ENCODE measurements at regions not wholly inside any gene's neighbourhood (a gene's known extent, or its start where the extent isn't known, plus 50 kb on each side); places are given as distances from the start of the nearest gene placed in this dataset.

DNA sequence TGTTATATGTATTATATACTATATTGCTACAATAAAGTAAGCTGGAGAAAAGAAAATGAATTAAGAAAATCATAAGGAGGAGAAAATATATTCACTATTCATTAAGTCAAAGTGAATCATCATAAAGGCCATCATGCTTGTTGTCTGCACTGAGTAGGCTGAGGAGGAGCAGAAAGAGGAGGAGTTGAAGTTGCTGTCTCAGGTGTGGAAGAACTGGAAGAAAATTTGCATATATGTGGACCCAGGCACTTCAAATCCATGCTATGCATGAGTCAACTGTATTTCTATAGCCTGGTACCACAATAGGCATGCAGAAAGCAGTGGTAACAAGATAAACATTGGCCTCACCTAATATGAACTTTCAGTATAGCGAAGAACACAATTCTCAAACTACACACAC is 135.9 kb upstream of the SGCG start:
- TF ChIP-seq KDM5A (IDR thresholded peaks at IDR 0.05; ENCODE audit: low read length): no peak
- no peak for TF ChIP-seq SIX5 (IDR thresholded peaks at IDR 0.05; ENCODE audit: low read depth, low read length)
- TF ChIP-seq, protein P1, sequence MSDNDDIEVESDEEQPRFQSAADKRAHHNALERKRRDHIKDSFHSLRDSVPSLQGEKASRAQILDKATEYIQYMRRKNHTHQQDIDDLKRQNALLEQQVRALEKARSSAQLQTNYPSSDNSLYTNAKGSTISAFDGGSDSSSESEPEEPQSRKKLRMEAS (IDR thresholded peaks at IDR 0.05): no peak
- no peak for TF ChIP-seq RAD21 (IDR thresholded peaks at IDR 0.05 in 1 of 2, conservative IDR thresholded peaks at IDR 0.05 in 1 of 2; ENCODE audit: low read depth in 2 of 2, low read length in 2 of 2)
- no peak for TF ChIP-seq YY1 (IDR thresholded peaks at IDR 0.05; ENCODE audit: low read depth, low read length)
- TF ChIP-seq SUZ12 (IDR thresholded peaks at IDR 0.05; ENCODE audit: low read length): no peak
- TF ChIP-seq, protein P2, sequence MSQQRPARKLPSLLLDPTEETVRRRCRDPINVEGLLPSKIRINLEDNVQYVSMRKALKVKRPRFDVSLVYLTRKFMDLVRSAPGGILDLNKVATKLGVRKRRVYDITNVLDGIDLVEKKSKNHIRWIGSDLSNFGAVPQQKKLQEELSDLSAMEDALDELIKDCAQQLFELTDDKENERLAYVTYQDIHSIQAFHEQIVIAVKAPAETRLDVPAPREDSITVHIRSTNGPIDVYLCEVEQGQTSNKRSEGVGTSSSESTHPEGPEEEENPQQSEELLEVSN (IDR thresholded peaks at IDR 0.05): no peak
- no peak for TF ChIP-seq CEBPB (IDR thresholded peaks at IDR 0.05; ENCODE audit: low read depth, low read length)
- TF ChIP-seq RBBP5 (IDR thresholded peaks at IDR 0.05; ENCODE audit: borderline replicate concordance, low read depth, low read length): no peak
- TF ChIP-seq ASH2L (IDR thresholded peaks at IDR 0.05; ENCODE audit: low read length): no peak
- TF ChIP-seq HDAC6 (IDR thresholded peaks at IDR 0.05; ENCODE audit: low read depth, low read length): no peak
- TF ChIP-seq JUN (IDR thresholded peaks at IDR 0.05; ENCODE audit: low read depth, low read length): no peak
- Histone ChIP-seq H4K91ac (replicated peaks; ENCODE audit: insufficient read length, low read length) (no peak overlapping the region), H3K4me2 (ENCODE audit: insufficient read depth in 1 of 2, low read depth in 2 of 2, low read length in 2 of 2) (no peak overlapping the region), H3K23me2 (ENCODE audit: low read depth, low read length) (no peaks in the 10 kb centered on the region), H3K56ac (replicated peaks; ENCODE audit: insufficient read length, low read depth, low read length) (no peak overlapping the region), H2BK5ac (ENCODE audit: low read depth, low read length) (no peak overlapping the region), H3K4me1 (replicated peaks in 1 of 4; ENCODE audit: control insufficient read depth in 3 of 4, insufficient read depth in 4 of 4, low read length in 3 of 4) (no peaks in the 10 kb centered on the region), H4K5ac (ENCODE audit: insufficient read length, low read depth, low read length) (no peak overlapping the region), H2BK15ac (ENCODE audit: low read length) (no peak overlapping the region), H3K79me1 (ENCODE audit: low read depth, low read length) (no peaks in the 10 kb centered on the region), H3K4ac (replicated peaks; ENCODE audit: insufficient read length, low read depth, low read length) (no peak overlapping the region), H3K9me3 (ENCODE audit: insufficient read depth in 2 of 2, low read depth in 1 of 2, low read length in 1 of 2) (no peaks in the 10 kb centered on the region), H2AFZ (ENCODE audit: low read length) (no peak overlapping the region), H3K18ac (ENCODE audit: extremely low read depth, low read length) (no peak overlapping the region), H3K9ac (replicated peaks in 1 of 4; ENCODE audit: extremely low read depth in 1 of 4, low read depth in 3 of 4, low read length in 3 of 4) (no peak overlapping the region), H3K4me3 (ENCODE audit: extremely low read depth in 1 of 4, insufficient read depth in 2 of 4, low read depth in 3 of 4, low read length in 4 of 4) (no peak overlapping the region), H2BK120ac (replicated peaks; ENCODE audit: low read depth, low read length) (no peak overlapping the region), H2AK5ac (ENCODE audit: low read depth, low read length) (no peak overlapping the region), H4K8ac (ENCODE audit: extremely low read depth, insufficient read depth, low read length) (no peak overlapping the region), H3K23ac (ENCODE audit: insufficient read length) (no peak overlapping the region), H3K27me3 (replicated peaks in 1 of 4; ENCODE audit: control insufficient read depth in 3 of 4, extremely low read depth in 1 of 4, insufficient read depth in 3 of 4, low read length in 3 of 4) (no peaks in the 10 kb centered on the region), H4K20me1 (replicated peaks in 1 of 2; ENCODE audit: control insufficient read depth in 1 of 2, insufficient read depth in 2 of 2, low read length in 2 of 2) (no peaks in the 10 kb centered on the region), H2BK20ac (ENCODE audit: low read length) (no peak overlapping the region), H3K79me2 (ENCODE audit: control insufficient read depth in 1 of 2, insufficient read depth in 2 of 2, low read length in 2 of 2) (no peaks in the 10 kb centered on the region), H3K36me3 (ENCODE audit: control insufficient read depth in 2 of 4, insufficient read depth in 4 of 4, low read length in 3 of 4) (no peaks in the 10 kb centered on the region), H3K27ac (ENCODE audit: low read depth, low read length) (no peak overlapping the region), H2BK12ac (ENCODE audit: low read depth, low read length) (no peak overlapping the region), H3K14ac (ENCODE audit: insufficient read length) (no peak overlapping the region)
- CTCF ChIA-PET (ENCODE audit: partially characterized antibody): interaction anchor here (1.0 kb wide), 1 partner anchor 28 kb away, joined by 3 read pairs; no protein-coding TSS in a partner anchor
- DNase-seq (ENCODE audit: low read depth in 1 of 2, low spot score in 2 of 2) (no peak), FAIRE-seq (no peak)
- 88% methylated on average over 1 of the region's 1 CpG; no CpG with 5 or more reads in 1 of the 2 experiments for WGBS, 2 experiments (ENCODE audit: extremely low coverage in 1 of 2, insufficient coverage in 1 of 2, insufficient read length in 1 of 2, insufficient replicate concordance in 2 of 2, low coverage in 1 of 2, low lambda C conversion rate in 2 of 2, missing lambda C conversion rate in 1 of 2)
- POLR2A ChIA-PET (ENCODE audit: partially characterized antibody): no interaction called here
